Stimulated activated CD4-positive, alpha-beta T cell treated with anti-CD3 and anti-CD28 coated beads, Interleukin-4, amount 100 ng/mL, for 24 hours (primary cell): ENCODE measurements at regions not wholly inside any gene's neighbourhood (a gene's known extent, or its start where the extent isn't known, plus 50 kb on each side); places are given as distances from the start of the nearest gene placed in this dataset.

Experiments
- DNase-seq: peaks from one replicate; pipeline ENCODE4 v3.0.0-alpha.2; 2020

DNA sequence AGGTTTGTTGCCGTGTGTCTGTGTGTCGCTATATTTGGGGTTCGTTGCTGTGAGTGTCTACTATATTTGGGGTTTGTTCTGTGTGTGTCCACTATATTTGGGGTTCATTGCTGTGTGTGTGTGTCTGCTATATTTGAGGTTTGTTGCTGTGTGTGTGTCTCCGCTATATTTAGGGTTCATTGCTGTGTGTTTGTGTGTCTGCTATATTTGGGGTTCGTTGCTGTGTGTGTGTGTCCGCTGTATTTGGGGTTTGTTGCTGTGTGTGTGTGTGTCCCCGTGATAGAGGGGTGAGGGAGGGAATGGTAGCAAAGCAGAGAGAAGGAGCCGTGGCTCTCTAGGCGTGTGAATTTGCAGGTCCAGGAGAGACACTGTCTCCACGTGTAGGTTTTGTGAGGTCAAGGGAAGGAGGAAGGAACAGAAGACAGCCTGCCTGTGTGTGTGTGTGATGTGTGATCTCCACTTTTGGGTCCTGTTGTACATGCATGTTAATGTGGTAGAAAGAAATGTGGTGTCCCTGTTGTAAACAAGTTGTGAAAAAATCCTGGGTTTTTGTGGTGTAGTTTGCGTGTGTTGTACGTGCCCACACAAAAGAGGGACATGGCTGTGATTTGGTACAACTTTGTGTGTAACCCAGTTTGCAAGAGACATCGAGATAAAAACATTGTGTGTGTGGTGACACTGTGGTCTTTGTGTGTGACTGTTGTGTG is 56.3 kb upstream of the ECE1 start:
- no peak for DNase-seq

DNA sequence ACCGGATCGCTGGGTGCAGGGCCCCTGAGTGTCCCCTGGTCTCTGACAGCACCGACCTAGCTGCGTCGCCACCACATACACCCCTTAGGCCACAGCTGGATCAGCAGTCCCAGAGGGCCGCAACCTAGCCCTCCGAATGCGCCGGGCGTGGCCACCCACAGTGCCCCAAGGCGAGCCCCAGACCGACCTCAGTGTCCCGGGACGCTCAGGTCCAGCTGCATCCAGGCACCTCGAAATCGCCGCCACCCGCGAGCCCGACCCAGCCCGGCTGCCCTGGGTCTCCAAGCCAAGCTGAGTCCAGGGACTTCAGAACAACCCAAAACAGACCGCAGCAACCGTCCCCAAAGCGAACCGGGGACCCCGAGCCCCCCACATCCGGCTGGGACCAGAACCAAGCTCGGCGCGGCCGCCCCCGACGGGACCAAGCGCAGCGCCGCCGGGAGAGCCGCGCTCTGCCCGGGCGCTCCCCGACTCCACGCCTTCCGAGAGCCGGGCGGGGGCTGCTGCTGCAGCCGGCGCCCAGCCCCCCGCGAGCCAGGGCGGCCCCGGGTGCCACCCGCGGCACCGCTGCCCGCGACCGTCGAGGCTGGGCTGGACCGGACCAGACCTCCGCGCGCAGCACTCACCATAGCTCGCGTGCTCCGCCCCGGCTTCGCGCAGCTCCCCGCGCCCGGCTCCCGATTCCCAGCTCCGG is 54.6 kb upstream of the ECE1 start:
- DNase-seq, result no peak

DNA sequence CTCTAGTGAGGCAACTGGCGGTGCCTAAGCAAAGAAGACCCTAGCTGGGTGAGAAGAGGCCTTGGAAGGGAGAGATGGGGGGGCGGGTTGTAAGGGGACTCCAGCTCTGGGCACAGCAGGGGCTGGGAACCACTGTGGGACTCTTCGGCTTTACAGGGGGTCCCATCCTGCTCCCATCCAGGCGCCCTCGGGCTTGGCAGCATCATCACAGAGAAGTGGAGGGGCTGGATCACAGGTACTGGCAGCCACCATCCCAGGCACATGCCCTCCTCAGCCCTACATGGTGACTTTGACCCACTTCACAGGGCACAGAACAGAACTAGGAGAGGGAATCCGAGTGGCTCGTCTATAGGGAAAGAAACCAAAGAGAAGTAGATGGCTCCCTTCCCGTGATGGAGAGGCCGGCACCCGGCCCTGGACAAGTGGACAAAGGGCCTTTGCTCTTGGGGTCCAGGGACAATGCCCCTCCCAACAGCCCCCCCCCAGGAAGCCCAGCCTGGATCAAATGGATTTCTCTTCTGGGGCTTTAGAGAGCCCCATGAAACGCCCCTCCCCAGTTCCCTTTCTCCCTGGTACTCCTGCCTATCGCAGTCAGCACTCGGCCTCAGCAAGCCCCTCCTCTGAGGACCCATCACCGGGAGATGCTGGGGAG is 54.0 kb upstream of the ECE1 start:
- DNase-seq, result no peak

DNA sequence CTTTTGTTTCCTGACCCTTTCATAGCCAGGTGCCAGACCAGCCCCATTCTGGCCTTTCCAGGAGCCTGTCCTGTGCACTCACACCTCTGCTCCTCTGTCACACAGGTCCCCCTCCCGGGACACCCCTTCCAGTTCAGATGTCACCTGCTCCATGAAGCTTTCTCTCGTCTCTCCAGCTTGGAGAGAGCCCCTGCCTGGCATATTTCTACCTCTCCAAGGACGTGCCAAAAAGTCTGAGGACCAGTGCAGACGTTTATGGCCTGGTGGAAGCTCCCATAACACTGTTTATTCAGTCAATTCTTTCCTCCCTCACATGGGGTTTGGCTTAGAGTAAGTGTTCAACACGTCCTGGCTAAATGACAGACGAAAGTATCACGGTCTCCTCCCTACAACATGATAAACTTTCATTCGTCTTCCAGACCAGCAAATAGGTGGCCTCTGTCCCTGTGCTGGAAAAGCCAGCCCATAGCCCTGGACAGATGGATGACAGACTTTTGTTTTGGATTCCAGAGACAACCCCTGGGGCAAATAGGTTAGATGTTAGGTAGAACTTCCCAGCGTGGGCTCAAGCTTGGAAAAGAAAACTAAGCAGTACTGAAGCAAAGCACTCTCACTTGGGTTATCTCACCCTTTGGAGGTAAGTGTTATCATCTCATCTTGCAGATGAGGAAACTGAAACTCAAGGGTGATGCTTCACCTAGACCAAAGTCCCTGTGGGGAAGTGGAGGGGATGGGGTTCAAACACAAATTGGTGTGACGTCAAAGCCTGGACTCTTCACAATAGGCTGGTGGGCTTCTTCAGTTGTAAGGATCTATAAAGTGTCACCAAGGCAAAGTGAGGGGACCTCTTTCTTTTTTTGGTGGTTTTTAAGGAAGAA is 52.9 kb upstream of the ECE1 start:
- peak; percentile 49 for DNase-seq

DNA sequence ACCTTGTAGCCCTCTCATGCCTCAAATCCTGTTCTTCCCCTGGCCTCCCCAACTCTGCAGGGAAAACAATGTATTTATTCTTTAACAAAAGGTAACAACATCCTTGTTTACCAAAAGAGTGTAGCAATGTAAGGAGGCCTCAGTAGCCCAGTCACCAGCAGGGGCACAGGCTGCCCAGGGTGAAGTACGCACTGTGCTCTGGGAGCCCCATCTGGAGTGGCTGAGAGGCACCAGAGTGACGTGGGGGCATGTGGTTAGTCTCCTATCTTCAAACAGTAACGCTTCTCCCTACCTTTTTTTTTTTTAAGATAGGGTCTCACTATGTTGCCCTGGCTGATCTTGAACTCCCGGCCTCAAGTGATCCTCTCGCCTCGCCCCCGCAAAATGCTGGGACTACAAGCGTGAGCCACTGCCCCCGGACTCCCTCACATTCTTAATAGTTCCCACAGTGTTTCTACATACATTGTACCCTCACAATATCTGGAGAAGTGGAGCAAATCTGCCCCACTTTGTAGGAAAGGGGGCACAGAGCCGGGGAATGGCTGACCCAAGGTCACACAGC is 51.3 kb upstream of the ECE1 start:
- DNase-seq, result no peak

DNA sequence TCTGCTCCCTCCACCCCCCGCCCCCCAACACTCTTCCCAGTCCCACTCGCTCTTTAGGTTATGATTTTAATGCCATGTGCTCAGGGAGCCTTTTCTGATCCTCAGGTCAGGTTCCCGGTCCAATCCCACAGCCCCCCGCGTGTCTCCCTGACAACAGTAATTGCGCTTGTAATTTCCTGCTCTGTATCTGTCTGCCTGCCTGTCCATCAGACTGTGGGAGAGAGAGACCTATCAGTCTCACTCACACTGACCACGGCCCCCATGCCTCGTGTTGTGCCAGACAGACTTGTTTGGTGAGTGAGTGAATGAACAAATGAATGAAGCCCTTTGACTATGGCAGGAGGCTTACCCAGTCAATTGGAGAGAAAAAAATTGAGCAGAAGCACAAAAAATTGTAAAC is 50.8 kb upstream of the ECE1 start:
- no peak for DNase-seq

DNA sequence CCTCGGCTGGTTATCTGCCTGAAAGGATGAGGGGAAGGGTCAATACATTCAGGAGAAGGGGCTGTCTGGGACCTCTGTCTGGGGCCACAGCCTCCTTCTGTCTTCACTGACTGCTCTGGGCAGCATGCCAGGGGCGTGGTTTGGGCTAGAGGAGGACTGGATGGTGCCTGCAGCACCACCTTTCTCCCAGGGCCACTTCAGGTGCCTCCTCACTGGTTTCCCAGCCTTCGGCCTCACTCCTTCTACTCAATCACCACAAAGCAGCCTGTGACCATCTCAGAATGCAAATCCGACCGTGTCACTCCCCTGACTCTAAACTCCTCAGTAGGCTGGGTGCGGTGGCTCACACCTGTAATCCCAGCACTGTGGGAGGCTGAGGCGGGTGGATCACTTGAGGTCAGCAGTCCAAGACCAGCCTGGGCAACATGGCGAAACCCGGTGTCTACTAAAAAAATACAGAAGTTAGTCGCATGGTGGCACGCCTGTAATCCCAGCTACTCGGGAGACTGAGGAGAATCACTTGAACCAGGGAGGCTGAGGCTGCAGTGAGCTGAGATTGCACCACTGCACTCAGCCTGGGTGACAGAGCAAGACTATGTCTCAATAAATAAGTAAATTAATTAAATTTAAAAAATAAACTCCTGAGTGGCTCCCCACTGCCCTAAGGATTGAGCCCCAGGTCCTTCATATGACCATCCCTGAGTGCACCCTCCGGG is 50.1 kb upstream of the ECE1 start:
- DNase-seq, result no peak
